HL-60 (cell line): ENCODE measurements at regions not wholly inside any gene's neighbourhood (a gene's known extent, or its start where the extent isn't known, plus 50 kb on each side); places are given as distances from the start of the nearest gene placed in this dataset.

ENCODE experiments used
- CTCF ChIP-seq: IDR thresholded peaks from one replicate; pipeline ENCODE4 v1.5.1; 2011; ENCODE audit warnings: low read length, control low read depth, inconsistent platforms; ENCODE audit not compliant: insufficient read depth
- GABPA ChIP-seq: IDR thresholded peaks from 2 replicates; pipeline ENCODE4 v1.6.1; 2012; ENCODE audit warnings: low read depth
- POLR2AphosphoS5 ChIP-seq: IDR thresholded peaks from 2 replicates; pipeline ENCODE4 v1.6.1; 2012; ENCODE audit warnings: low read depth
- REST ChIP-seq: IDR thresholded peaks from 2 replicates; pipeline ENCODE4 v1.6.1; 2012; ENCODE audit warnings: low read depth; ENCODE audit not compliant: insufficient replicate concordance

- TF ChIP-seq CTCF = no peak
- TF ChIP-seq GABPA = no peak
- TF ChIP-seq POLR2AphosphoS5 = no peak
- no peak for TF ChIP-seq REST
These were observed 185.5 kb upstream of the C1orf174 start for GRCh38 chr1:4085546-4085945.
